ENCODE measurements at regions not wholly inside any gene's neighbourhood (a gene's known extent, or its start where the extent isn't known, plus 50 kb on each side); places are given as distances from the start of the nearest gene placed in this dataset.

DNA sequence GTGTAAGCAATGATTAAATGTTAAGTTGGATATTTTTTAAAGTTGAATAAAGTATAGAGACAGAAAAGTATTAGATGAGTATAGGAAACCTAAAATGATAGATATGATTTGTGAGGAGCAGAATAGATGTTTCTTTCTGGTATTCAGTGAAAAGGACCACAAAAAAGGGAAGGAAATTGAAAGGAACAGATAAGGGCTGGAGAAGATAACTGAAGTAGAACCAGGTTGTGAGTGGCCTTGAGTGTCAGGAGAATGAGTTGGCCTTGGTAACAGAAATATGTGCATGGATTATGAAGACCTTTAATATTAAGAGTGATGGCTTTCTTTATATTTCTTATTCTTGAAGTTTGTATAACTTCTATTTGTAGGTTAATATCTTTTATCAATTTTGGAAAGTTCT, 543.5 kb downstream of the METTL4 start:
- no peak for DNase-seq (ENCODE audit: low spot score, unreplicated experiment)
- Mint-ChIP-seq H3K9me3 (ENCODE audit: low read depth) (peaks cover 3% of the 10 kb centered on the region), H3K36me3 (ENCODE audit: insufficient read depth) (no peaks in the 10 kb centered on the region), H3K27me3 (no peaks in the 10 kb centered on the region), H3K4me1 (ENCODE audit: low read depth) (no peaks in the 10 kb centered on the region), H3K27ac (no peak overlapping the region), H3K4me3 (ENCODE audit: low read depth) (no peak overlapping the region)
- no peak for TF ChIP-seq CTCF (IDR thresholded peaks at IDR 0.05; ENCODE audit: unreplicated experiment)

DNA sequence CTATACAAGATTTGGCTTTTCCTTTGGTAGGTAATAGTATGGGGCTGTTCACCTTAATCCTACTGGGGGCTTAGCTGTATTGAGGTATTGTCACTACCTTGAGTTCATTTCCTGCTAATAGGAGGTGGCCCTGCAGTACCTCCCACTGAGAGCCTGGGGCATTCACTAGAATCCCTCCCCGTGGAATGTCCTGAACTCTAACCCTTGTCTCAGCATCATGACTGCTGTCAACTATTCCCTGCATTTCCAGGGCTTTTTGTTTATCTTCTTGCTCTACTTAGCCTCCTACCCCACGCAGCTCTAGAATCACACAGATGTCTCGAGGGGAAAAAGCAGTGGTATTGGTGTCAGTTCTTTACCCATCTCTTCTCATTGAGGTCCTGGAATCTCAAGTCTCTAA, 542.3 kb downstream of the METTL4 start:
- DNase-seq (ENCODE audit: low spot score, unreplicated experiment) = no peak
- TF ChIP-seq CTCF (IDR thresholded peaks at IDR 0.05; ENCODE audit: unreplicated experiment) = no peak
- Mint-ChIP-seq H3K4me3 (ENCODE audit: low read depth) (no peak overlapping the region), H3K9me3 (ENCODE audit: low read depth) (peaks cover 3% of the 10 kb centered on the region), H3K36me3 (ENCODE audit: insufficient read depth) (no peaks in the 10 kb centered on the region), H3K27ac (no peak overlapping the region), H3K27me3 (no peaks in the 10 kb centered on the region), H3K4me1 (ENCODE audit: low read depth) (no peaks in the 10 kb centered on the region)

- H3K27me3 Mint-ChIP-seq = no peaks in the 10 kb centered on the region
- H3K4me3 Mint-ChIP-seq (ENCODE audit: low read depth) = no peak overlapping the region
- DNase-seq (ENCODE audit: low spot score, unreplicated experiment) = no peak
- H3K9me3 Mint-ChIP-seq (ENCODE audit: low read depth) = peaks cover 3% of the 10 kb centered on the region
- H3K27ac Mint-ChIP-seq = no peak overlapping the region
- H3K36me3 Mint-ChIP-seq (ENCODE audit: insufficient read depth) = no peaks in the 10 kb centered on the region
- peaks cover 2% of the 10 kb centered on the region for H3K4me1 Mint-ChIP-seq (ENCODE audit: low read depth)
- no peak for TF ChIP-seq CTCF (IDR thresholded peaks at IDR 0.05; ENCODE audit: unreplicated experiment)
These were observed 540.7 kb downstream of the METTL4 start for GRCh38 chr18:2030647-2031046.

- Mint-ChIP-seq H3K4me3 (ENCODE audit: low read depth) (no peak overlapping the region), H3K27ac (no peak overlapping the region), H3K4me1 (ENCODE audit: low read depth) (peaks cover 3% of the 10 kb centered on the region), H3K36me3 (ENCODE audit: insufficient read depth) (no peaks in the 10 kb centered on the region), H3K9me3 (ENCODE audit: low read depth) (peaks cover 3% of the 10 kb centered on the region), H3K27me3 (no peaks in the 10 kb centered on the region)
- no peak for TF ChIP-seq CTCF (IDR thresholded peaks at IDR 0.05; ENCODE audit: unreplicated experiment)
- no peak for DNase-seq (ENCODE audit: low spot score, unreplicated experiment)
These were observed 539.3 kb downstream of the METTL4 start for GRCh38 chr18:2032036-2032435.

- DNase-seq (ENCODE audit: low spot score, unreplicated experiment) = no peak
- Mint-ChIP-seq H3K27me3 (no peaks in the 10 kb centered on the region), H3K36me3 (ENCODE audit: insufficient read depth) (no peaks in the 10 kb centered on the region), H3K4me3 (ENCODE audit: low read depth) (no peak overlapping the region), H3K9me3 (ENCODE audit: low read depth) (peaks cover 5% of the 10 kb centered on the region), H3K27ac (no peak overlapping the region), H3K4me1 (ENCODE audit: low read depth) (peaks cover 3% of the 10 kb centered on the region)
- no peak for TF ChIP-seq CTCF (IDR thresholded peaks at IDR 0.05; ENCODE audit: unreplicated experiment)
These were observed 536.2 kb downstream of the METTL4 start for GRCh38 chr18:2035056-2035455.
